Activated CD8-positive, alpha-beta T cell treated with anti-CD3 and anti-CD28 coated beads for 36 hours (primary cell): ENCODE measurements at regions not wholly inside any gene's neighbourhood (a gene's known extent, or its start where the extent isn't known, plus 50 kb on each side); places are given as distances from the start of the nearest gene placed in this dataset.

ENCODE experiments used
- ATAC-seq: fragments of 200-7000 bp; cut with Tn5 transposase; one replicate; pipeline ENCODE4 v1.10.0; 2021; ENCODE audit warnings: mild to moderate bottlenecking, moderate library complexity
- CTCF ChIA-PET: fragments of 350-600 bp; sonication (Branson Sonifier 250); formaldehyde crosslinking; loops from one replicate; lab custom pipeline; 2021; ENCODE audit warnings: antibody characterized with exemption; lab: Charles Lee
- POLR2A ChIA-PET: fragments of 350-600 bp; sonication (Branson Sonifier 250); formaldehyde crosslinking; loops from one replicate; lab custom pipeline; 2021; ENCODE audit warnings: antibody characterized with exemption; lab: Charles Lee
- DNase-seq: peaks from one replicate; pipeline ENCODE4 v3.0.0-alpha.2; 2020
- H3K27ac Mint-ChIP-seq: one replicate; pipeline ENCODE4 v1.8.0; 2021; ENCODE audit warnings: mild to moderate bottlenecking, mixed read lengths
- H3K27me3 Mint-ChIP-seq: one replicate; pipeline ENCODE4 v1.8.0; 2021; ENCODE audit warnings: mixed read lengths
- H3K36me3 Mint-ChIP-seq: one replicate; pipeline ENCODE4 v1.8.0; 2021; ENCODE audit warnings: low read depth, mixed read lengths
- H3K4me1 Mint-ChIP-seq: one replicate; pipeline ENCODE4 v1.8.0; 2021; ENCODE audit warnings: low read depth, mixed read lengths
- H3K4me3 Mint-ChIP-seq: one replicate; pipeline ENCODE4 v1.8.0; 2021; ENCODE audit warnings: mild to moderate bottlenecking, moderate library complexity, mixed read lengths
- H3K9me3 Mint-ChIP-seq: one replicate; pipeline ENCODE4 v1.8.0; 2021; ENCODE audit warnings: mixed read lengths
- CTCF ChIP-seq: fragments of 200-600 bp; IDR thresholded peaks from one replicate; pipeline ENCODE4 v1.8.0; 2022; ENCODE audit warnings: antibody characterized with exemption, mild to moderate bottlenecking
- intact Hi-C: fragments of 100-400 bp; cut with micrococcal nuclease; formaldehyde crosslinking; loops from one replicate; pipeline ENCODE4 v1.10.0; 2022

- CTCF ChIA-PET = interaction anchor here (1.1 to 1.7 kb wide), 6 partner anchors 10 to 86 kb away, joined by 3 to 11 read pairs (median 3); no protein-coding TSS in a partner anchor
- no peak for TF ChIP-seq CTCF
Observed at GRCh38 chr2:18403921-18404522, 156.4 kb downstream of the RDH14 start.

GRCh38 chr2:18402831-18403230 is 157.6 kb downstream of the RDH14 start:
- H3K27ac Mint-ChIP-seq = no peak overlapping the region
- ATAC-seq (no peak), DNase-seq (no peak)
- TF ChIP-seq CTCF = no peak
- no peak overlapping the region for H3K4me3 Mint-ChIP-seq
- POLR2A ChIA-PET = no interaction called here
- CTCF ChIA-PET = no interaction called here
- no peaks in the 10 kb centered on the region for H3K9me3 Mint-ChIP-seq
- intact Hi-C loops = no loop called here
- H3K36me3 Mint-ChIP-seq = no peaks in the 10 kb centered on the region
- peaks cover 12% of the 10 kb centered on the region for H3K27me3 Mint-ChIP-seq
- H3K4me1 Mint-ChIP-seq = no peaks in the 10 kb centered on the region

More at GRCh38 chr2:18403921-18404522, 156.4 kb downstream of the RDH14 start:
- ATAC-seq = no peak
- Mint-ChIP-seq H3K4me3 (no peak overlapping the region), H3K4me1 (no peaks in the 10 kb centered on the region), H3K36me3 (no peaks in the 10 kb centered on the region), H3K9me3 (no peaks in the 10 kb centered on the region), H3K27me3 (peaks cover 10% of the 10 kb centered on the region), H3K27ac (no peak overlapping the region)
- POLR2A ChIA-PET = no interaction called here
- no peak for DNase-seq
- intact Hi-C loops = no loop called here

GRCh38 chr2:18401471-18401870 is 159.0 kb downstream of the RDH14 start:
- DNase-seq = no peak
- Mint-ChIP-seq H3K4me1 (no peaks in the 10 kb centered on the region), H3K36me3 (no peaks in the 10 kb centered on the region), H3K27ac (no peak overlapping the region), H3K9me3 (no peaks in the 10 kb centered on the region), H3K4me3 (no peak overlapping the region), H3K27me3 (peaks cover 12% of the 10 kb centered on the region)
- POLR2A ChIA-PET = no interaction called here
- CTCF ChIA-PET = interaction anchor here (1.0 to 1.3 kb wide), 3 partner anchors 8 to 15 kb away, joined by 3 to 5 read pairs (median 4); no protein-coding TSS in a partner anchor
- no peak for TF ChIP-seq CTCF
- ATAC-seq = no peak
- intact Hi-C loops = no loop called here

DNA sequence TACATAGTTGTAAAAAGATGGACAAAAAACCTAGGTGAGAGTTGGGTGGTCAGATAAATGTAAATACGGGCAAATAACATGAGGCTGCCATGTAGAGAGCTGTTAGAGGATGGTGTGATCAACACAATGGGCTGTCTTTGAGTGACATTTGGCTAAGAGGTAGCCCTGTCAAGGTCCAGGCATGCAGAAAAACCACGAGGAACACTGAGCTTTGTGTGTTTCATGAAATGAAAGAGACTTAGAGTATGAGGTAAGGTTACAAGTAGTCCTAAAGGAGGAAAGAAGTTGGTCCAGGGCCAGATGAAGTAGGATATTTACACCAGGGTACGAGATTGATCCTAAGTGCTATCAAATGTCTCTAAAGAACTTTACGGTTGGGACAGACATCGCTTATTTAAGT is 160.9 kb downstream of the RDH14 start:
- H3K27ac Mint-ChIP-seq = no peak overlapping the region
- peaks cover 14% of the 10 kb centered on the region for H3K27me3 Mint-ChIP-seq
- H3K36me3 Mint-ChIP-seq = no peaks in the 10 kb centered on the region
- ChIA-PET POLR2A (no interaction called here), CTCF (no interaction called here)
- TF ChIP-seq CTCF = no peak
- no peaks in the 10 kb centered on the region for H3K4me1 Mint-ChIP-seq
- no peak overlapping the region for H3K4me3 Mint-ChIP-seq
- DNase-seq = no peak
- ATAC-seq = no peak
- H3K9me3 Mint-ChIP-seq = no peaks in the 10 kb centered on the region
- intact Hi-C loops = no loop called here

GRCh38 chr2:18398833-18399232 is 161.6 kb downstream of the RDH14 start:
- no peak for ATAC-seq
- Mint-ChIP-seq H3K4me1 (no peaks in the 10 kb centered on the region), H3K36me3 (no peaks in the 10 kb centered on the region), H3K9me3 (no peaks in the 10 kb centered on the region), H3K27me3 (peaks cover 16% of the 10 kb centered on the region), H3K4me3 (no peak overlapping the region), H3K27ac (no peak overlapping the region)
- ChIA-PET POLR2A (no interaction called here), CTCF (no interaction called here)
- no peak for DNase-seq
- TF ChIP-seq CTCF = no peak
- intact Hi-C loops = no loop called here
